Suprapubic skin (tissue), 4 donors: ENCODE measurements at regions not wholly inside any gene's neighbourhood (a gene's known extent, or its start where the extent isn't known, plus 50 kb on each side); places are given as distances from the start of the nearest gene placed in this dataset.

Experiments used
- EP300 ChIP-seq: sonication (generic); formaldehyde crosslinking; IDR thresholded peaks from one replicate; pipeline ENCODE4 v1.6.1; 2017; ENCODE audit warnings: antibody characterized with exemption
- POLR2A ChIP-seq, 2 donors: fragments of 450-650 bp; IDR thresholded peaks; one replicate each; pipeline ENCODE4 v1.6.1; 2017; ENCODE audit warnings: antibody characterized with exemption in 2 of 2, mild to moderate bottlenecking in 2 of 2, moderate library complexity in 2 of 2
- POLR2AphosphoS5 ChIP-seq, 3 donors: sonication (generic); formaldehyde crosslinking; IDR thresholded peaks; one replicate each; pipeline ENCODE4 v1.6.1; 2017; ENCODE audit warnings: antibody characterized with exemption in 3 of 3
- TF ChIP-seq, protein P1 (sequence below), 2 donors: fragments of 200-600 bp in 1 of 2; fragments of 450-650 bp in 1 of 2; sonication (generic) in 1 of 2; IDR thresholded peaks; one replicate each; pipeline ENCODE4 v1.5.1; 2016 to 2019; ENCODE audit warnings: antibody characterized with exemption in 2 of 2, mild to moderate bottlenecking in 1 of 2, moderate library complexity in 1 of 2

DNA sequence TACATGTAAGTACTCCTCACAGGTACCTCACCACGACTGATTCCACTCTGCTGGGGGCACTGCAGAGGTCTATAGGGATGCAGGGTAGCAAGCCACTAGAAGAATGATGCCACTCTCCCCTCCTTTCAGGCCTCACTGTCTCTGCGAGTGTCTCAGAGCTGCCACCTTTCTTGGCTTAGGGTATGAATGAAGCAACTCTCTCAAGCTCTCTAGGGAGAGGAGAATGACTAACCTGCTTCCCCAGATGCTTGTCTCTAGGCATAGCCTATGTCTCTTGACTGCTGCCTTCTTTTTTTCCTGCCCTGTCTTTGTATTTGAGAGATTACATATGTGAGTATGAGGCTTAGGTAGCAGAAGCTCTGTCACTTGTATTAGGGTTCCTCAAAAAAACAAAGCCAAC, 566.5 kb upstream of the ATP2B1 start:
- TF ChIP-seq, protein P1, sequence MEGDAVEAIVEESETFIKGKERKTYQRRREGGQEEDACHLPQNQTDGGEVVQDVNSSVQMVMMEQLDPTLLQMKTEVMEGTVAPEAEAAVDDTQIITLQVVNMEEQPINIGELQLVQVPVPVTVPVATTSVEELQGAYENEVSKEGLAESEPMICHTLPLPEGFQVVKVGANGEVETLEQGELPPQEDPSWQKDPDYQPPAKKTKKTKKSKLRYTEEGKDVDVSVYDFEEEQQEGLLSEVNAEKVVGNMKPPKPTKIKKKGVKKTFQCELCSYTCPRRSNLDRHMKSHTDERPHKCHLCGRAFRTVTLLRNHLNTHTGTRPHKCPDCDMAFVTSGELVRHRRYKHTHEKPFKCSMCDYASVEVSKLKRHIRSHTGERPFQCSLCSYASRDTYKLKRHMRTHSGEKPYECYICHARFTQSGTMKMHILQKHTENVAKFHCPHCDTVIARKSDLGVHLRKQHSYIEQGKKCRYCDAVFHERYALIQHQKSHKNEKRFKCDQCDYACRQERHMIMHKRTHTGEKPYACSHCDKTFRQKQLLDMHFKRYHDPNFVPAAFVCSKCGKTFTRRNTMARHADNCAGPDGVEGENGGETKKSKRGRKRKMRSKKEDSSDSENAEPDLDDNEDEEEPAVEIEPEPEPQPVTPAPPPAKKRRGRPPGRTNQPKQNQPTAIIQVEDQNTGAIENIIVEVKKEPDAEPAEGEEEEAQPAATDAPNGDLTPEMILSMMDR (IDR thresholded peaks at IDR 0.05) = no peak
- TF ChIP-seq POLR2AphosphoS5 (IDR thresholded peaks at IDR 0.05) = no peak
- TF ChIP-seq POLR2A (IDR thresholded peaks at IDR 0.05) = no peak
- TF ChIP-seq EP300 = no peak
